H1 (cell line): ENCODE measurements at regions not wholly inside any gene's neighbourhood (a gene's known extent, or its start where the extent isn't known, plus 50 kb on each side); places are given as distances from the start of the nearest gene placed in this dataset.

ENCODE experiments used
- CTCF ChIA-PET: fragments of 300-600 bp; sonication (Branson Sonifier 250); formaldehyde crosslinking; loops from one replicate; lab custom pipeline; 2021; ENCODE audit not compliant: partially characterized antibody; lab: Charles Lee
- POLR2A ChIA-PET: fragments of 300-600 bp; sonication (Branson Sonifier 250); formaldehyde crosslinking; loops from one replicate; lab custom pipeline; 2021; ENCODE audit warnings: inconsistent platforms; ENCODE audit not compliant: partially characterized antibody; lab: Charles Lee
- DNase-seq, 2 experiments: peaks; one replicate each; pipeline versions ENCODE4 v3.0.0 to v3.0.0-alpha.2; 2010 to 2022; ENCODE audit warnings: low spot score in 2 of 2, low read depth in 1 of 2, mixed read lengths in 1 of 2
- FAIRE-seq: peaks from 2 replicates; lab custom pipeline; 2011; peaks lifted over from hg19 to GRCh38; lab: Jason Lieb, UNC
- H2AFZ ChIP-seq: 2 replicates; pipeline ENCODE4 v1.8.1; 2012; ENCODE audit warnings: low read length, inconsistent platforms
- H2AK5ac ChIP-seq: 2 replicates; pipeline ENCODE4 v1.6.1; 2013; ENCODE audit warnings: low read depth, low read length
- H2BK120ac ChIP-seq: replicated peaks from 2 replicates; pipeline ENCODE3; 2013; ENCODE audit warnings: low read depth, low read length, inconsistent platforms
- H2BK12ac ChIP-seq: 2 replicates; pipeline ENCODE4 v1.6.1; 2013; ENCODE audit warnings: low read depth, low read length
- H2BK15ac ChIP-seq: 2 replicates; pipeline ENCODE4 v1.6.1; 2013; ENCODE audit warnings: low read length
- H2BK20ac ChIP-seq: 2 replicates; pipeline ENCODE4 v1.6.1; 2013; ENCODE audit warnings: low read length
- H2BK5ac ChIP-seq: 2 replicates; pipeline ENCODE4 v1.6.1; 2013; ENCODE audit warnings: low read depth, low read length
- H3K14ac ChIP-seq: 2 replicates; pipeline ENCODE4 v1.6.1; 2013; ENCODE audit warnings: inconsistent platforms; ENCODE audit not compliant: insufficient read length
- H3K18ac ChIP-seq: 2 replicates; pipeline ENCODE4 v1.6.1; 2013; ENCODE audit warnings: low read length; ENCODE audit errors: extremely low read depth
- H3K23ac ChIP-seq: 2 replicates; pipeline ENCODE4 v1.6.1; 2013; ENCODE audit warnings: inconsistent platforms; ENCODE audit not compliant: insufficient read length
- H3K23me2 ChIP-seq: 2 replicates; pipeline ENCODE4 v1.6.1; 2013; ENCODE audit warnings: low read depth, low read length
- H3K27ac ChIP-seq: 2 replicates; pipeline ENCODE4 v1.6.1; 2011; ENCODE audit warnings: low read depth, low read length, inconsistent platforms
- H3K27me3 ChIP-seq, 4 experiments: replicated peaks in 1 of 4; 1 replicate in 1 of 4; 2 replicates in 3 of 4; pipeline versions ENCODE4 v1.6.1 to v1.8.1; 2011 to 2013; ENCODE audit warnings: low read length in 3 of 4, mild to moderate bottlenecking in 3 of 4, inconsistent platforms in 2 of 4, mixed read lengths in 2 of 4, moderate library complexity in 1 of 4; ENCODE audit not compliant: control insufficient read depth in 3 of 4, insufficient read depth in 3 of 4; ENCODE audit errors: extremely low read depth in 1 of 4
- H3K36me3 ChIP-seq, 4 experiments: 2 replicates each; pipeline versions ENCODE4 v1.6.1 to v1.8.1; 2011 to 2013; ENCODE audit warnings: mild to moderate bottlenecking in 4 of 4, low read length in 3 of 4, moderate library complexity in 2 of 4, control low read depth in 1 of 4, inconsistent platforms in 1 of 4; ENCODE audit not compliant: insufficient read depth in 4 of 4, control insufficient read depth in 2 of 4
- H3K4ac ChIP-seq: replicated peaks from 2 replicates; pipeline ENCODE3; 2013; ENCODE audit warnings: low read length, low read depth, mixed read lengths, inconsistent platforms; ENCODE audit not compliant: insufficient read length
- H3K4me1 ChIP-seq, 4 experiments: replicated peaks in 1 of 4; 1 replicate in 1 of 4; 2 replicates in 3 of 4; pipeline versions ENCODE4 v1.6.1 to v1.8.1; 2011 to 2013; ENCODE audit warnings: low read length in 3 of 4, inconsistent platforms in 2 of 4, mixed read lengths in 1 of 4; ENCODE audit not compliant: insufficient read depth in 4 of 4, control insufficient read depth in 3 of 4
- H3K4me2 ChIP-seq, 2 experiments: 2 replicates each; pipeline versions ENCODE4 v1.6.1 to v1.8.1; 2011 to 2013; ENCODE audit warnings: low read depth in 2 of 2, low read length in 2 of 2, control low read depth in 1 of 2, inconsistent platforms in 1 of 2, mild to moderate bottlenecking in 1 of 2; ENCODE audit not compliant: insufficient read depth in 1 of 2
- H3K4me3 ChIP-seq, 4 experiments: fragments of 200-600, 300-600 bp in 1 of 4; sonication (generic), shearing (Covaris generic), sonication (Bioruptor Twin) in 1 of 4; 2 replicates each; pipeline versions ENCODE4 v1.5.1 to v1.8.1; 2011 to 2016; ENCODE audit warnings: low read length in 4 of 4, low read depth in 3 of 4, control low read depth in 2 of 4, inconsistent platforms in 2 of 4, mild to moderate bottlenecking in 2 of 4, mixed read lengths in 1 of 4, moderate library complexity in 1 of 4; ENCODE audit not compliant: insufficient read depth in 2 of 4; ENCODE audit errors: extremely low read depth in 1 of 4
- H3K56ac ChIP-seq: replicated peaks from 2 replicates; pipeline ENCODE3; 2013; ENCODE audit warnings: low read depth, mild to moderate bottlenecking, mixed read lengths, low read length, inconsistent platforms; ENCODE audit not compliant: insufficient read length
- H3K79me1 ChIP-seq: 2 replicates; pipeline ENCODE4 v1.6.1; 2013; ENCODE audit warnings: low read depth, low read length, control low read depth
- H3K79me2 ChIP-seq, 2 experiments: 2 replicates each; pipeline versions ENCODE4 v1.6.1 to v1.8.1; 2012 to 2013; ENCODE audit warnings: low read length in 2 of 2, mild to moderate bottlenecking in 2 of 2, inconsistent platforms in 1 of 2; ENCODE audit not compliant: insufficient read depth in 2 of 2, control insufficient read depth in 1 of 2
- H3K9ac ChIP-seq, 4 experiments: replicated peaks in 1 of 4; 1 replicate in 1 of 4; 2 replicates in 3 of 4; pipeline versions ENCODE4 v1.6.1 to v1.8.1; 2011 to 2013; ENCODE audit warnings: low read depth in 3 of 4, low read length in 3 of 4, control low read depth in 2 of 4, mild to moderate bottlenecking in 2 of 4, moderate library complexity in 2 of 4, inconsistent platforms in 1 of 4; ENCODE audit errors: extremely low read depth in 1 of 4
- H3K9me3 ChIP-seq, 2 experiments: 2 replicates each; pipeline versions ENCODE4 v1.6.1 to v1.8.1; 2012 to 2013; ENCODE audit warnings: mild to moderate bottlenecking in 2 of 2, moderate library complexity in 2 of 2, control low read depth in 1 of 2, inconsistent platforms in 1 of 2, low read depth in 1 of 2, low read length in 1 of 2, mixed read lengths in 1 of 2; ENCODE audit not compliant: insufficient read depth in 2 of 2
- H4K20me1 ChIP-seq, 2 experiments: replicated peaks in 1 of 2; 2 replicates each; pipeline versions ENCODE3 to v1.8.1; 2011 to 2013; ENCODE audit warnings: inconsistent platforms in 2 of 2, low read length in 2 of 2, mild to moderate bottlenecking in 1 of 2; ENCODE audit not compliant: insufficient read depth in 2 of 2, control insufficient read depth in 1 of 2
- H4K5ac ChIP-seq: 2 replicates; pipeline ENCODE4 v1.6.1; 2013; ENCODE audit warnings: low read length, low read depth, mixed read lengths, inconsistent platforms; ENCODE audit not compliant: insufficient read length
- H4K8ac ChIP-seq: 2 replicates; pipeline ENCODE4 v1.8.0; 2013; ENCODE audit warnings: mild to moderate bottlenecking, moderate library complexity, low read length, inconsistent platforms; ENCODE audit not compliant: insufficient read depth; ENCODE audit errors: extremely low read depth
- H4K91ac ChIP-seq: replicated peaks from 2 replicates; pipeline ENCODE3; 2013; ENCODE audit warnings: low read length, mixed read lengths, inconsistent platforms; ENCODE audit not compliant: insufficient read length
- CEBPB ChIP-seq: IDR thresholded peaks from 2 replicates; pipeline ENCODE4 v1.6.1; 2012; ENCODE audit warnings: low read depth, low read length
- FOSL1 ChIP-seq: IDR thresholded peaks from 2 replicates; pipeline ENCODE4 v1.6.1; 2011; ENCODE audit warnings: mild to moderate bottlenecking, low read depth, low read length, moderate library complexity; ENCODE audit not compliant: insufficient read depth
- GTF2F1 ChIP-seq: IDR thresholded peaks from 2 replicates; pipeline ENCODE4 v1.6.1; 2012; ENCODE audit warnings: low read depth, low read length, improper control_type of control experiment, borderline replicate concordance
- KDM4A ChIP-seq: IDR thresholded peaks from one replicate; pipeline ENCODE4 v1.7.1; 2012; ENCODE audit warnings: low read depth, mild to moderate bottlenecking, moderate library complexity, low read length, inconsistent platforms; ENCODE audit not compliant: severe bottlenecking
- KDM5A ChIP-seq: fragments of 200-600 bp; IDR thresholded peaks from 2 replicates; pipeline ENCODE4 v1.7.1; 2012; ENCODE audit warnings: mild to moderate bottlenecking, low read length, inconsistent platforms, mixed read lengths
- POLR2A ChIP-seq, 2 experiments: IDR thresholded peaks; 1 replicate in 1 of 2; 2 replicates in 1 of 2; pipeline ENCODE4 v1.6.1; 2011; ENCODE audit warnings: low read depth in 2 of 2, low read length in 2 of 2, mild to moderate bottlenecking in 2 of 2; ENCODE audit errors: control extremely low read depth in 1 of 2
- POLR2AphosphoS5 ChIP-seq: IDR thresholded peaks from 2 replicates; pipeline ENCODE4 v1.6.1; 2011; ENCODE audit warnings: low read depth, low read length
- POU5F1 ChIP-seq: IDR thresholded peaks from 2 replicates; pipeline ENCODE4 v1.6.1; 2011; ENCODE audit warnings: low read depth, mild to moderate bottlenecking, low read length, moderate library complexity
- RNF2 ChIP-seq: fragments of 200-900, 300-1000 bp; sonication (generic); IDR thresholded peaks from 2 replicates; pipeline ENCODE4 v1.7.1; 2016; ENCODE audit warnings: borderline replicate concordance, low read depth, mild to moderate bottlenecking, antibody characterized with exemption, low read length; ENCODE audit not compliant: poor library complexity, severe bottlenecking; ENCODE audit errors: missing control alignments
- SIN3A ChIP-seq, 2 experiments: IDR thresholded peaks in 1 of 2; conservative IDR thresholded peaks in 1 of 2; 2 replicates each; pipeline ENCODE4 v1.6.1; 2011 to 2012; ENCODE audit warnings: low read length in 2 of 2, improper control_type of control experiment in 1 of 2, low read depth in 1 of 2, mild to moderate bottlenecking in 1 of 2
- SIRT6 ChIP-seq: IDR thresholded peaks from one replicate; pipeline ENCODE4 v1.7.1; 2012; ENCODE audit warnings: low read length, inconsistent platforms
- SP2 ChIP-seq: IDR thresholded peaks from 2 replicates; pipeline ENCODE4 v1.6.1; 2012; ENCODE audit warnings: mild to moderate bottlenecking, low read length, inconsistent platforms
- SP4 ChIP-seq: IDR thresholded peaks from 2 replicates; pipeline ENCODE4 v1.6.1; 2012; ENCODE audit warnings: low read length, inconsistent platforms
- SRF ChIP-seq: IDR thresholded peaks from 2 replicates; pipeline ENCODE4 v1.6.1; 2011; ENCODE audit warnings: mild to moderate bottlenecking, low read depth, low read length, moderate library complexity
- TEAD4 ChIP-seq: IDR thresholded peaks from 2 replicates; pipeline ENCODE4 v1.6.1; 2012; ENCODE audit warnings: low read depth, low read length, inconsistent platforms, mixed read lengths
- YY1 ChIP-seq: IDR thresholded peaks from 2 replicates; pipeline ENCODE4 v1.6.1; 2011; ENCODE audit warnings: low read depth, mild to moderate bottlenecking, low read length
- WGBS, 2 experiments: shearing (Covaris generic) in 1 of 2; methylation state at CpG; one replicate each; pipeline versions ENCODE4 v1.1.6 to v1.1.7; 2013 to 2015; ENCODE audit warnings: low lambda C conversion rate in 2 of 2, mixed read lengths in 2 of 2, inconsistent platforms in 1 of 2, low coverage in 1 of 2, missing lambda C conversion rate in 1 of 2; ENCODE audit not compliant: insufficient replicate concordance in 2 of 2, insufficient coverage in 1 of 2, insufficient read length in 1 of 2; ENCODE audit errors: extremely low coverage in 1 of 2, missing lambda C conversion rate in 1 of 2; 5-methylcytosine and 5-hydroxymethylcytosine counted together

GRCh38 chr2:51103205-51103604 is 71.3 kb upstream of the NRXN1 start:
- Histone ChIP-seq H2AFZ (peak overlapping the region; percentile 78; the same call in 1 of the 2 replicates), H2BK15ac (no peak overlapping the region), H3K27ac (no peak overlapping the region), H4K91ac (no peak overlapping the region), H3K36me3 (no peaks in the 10 kb centered on the region; a peak in 1 of 8 replicates), H2BK12ac (peak overlapping the region; percentile 22), H3K18ac (no peak overlapping the region), H2BK5ac (no peak overlapping the region), H3K9ac (no peak overlapping the region), H3K4me1 (peaks cover 0 to 4% (median 0%) of the 10 kb centered on the region in 4 experiments; a peak in 2 of 7 replicates), H4K8ac (no peak overlapping the region), H4K20me1 (no peaks in the 10 kb centered on the region), H3K27me3 (no peaks in the 10 kb centered on the region), H2BK20ac (no peak overlapping the region), H3K79me2 (no peaks in the 10 kb centered on the region), H2AK5ac (no peak overlapping the region; the same call in 1 of the 2 replicates), H3K23ac (no peak overlapping the region), H3K79me1 (no peaks in the 10 kb centered on the region), H3K4me2 (no peak overlapping the region), H3K4ac (no peak overlapping the region), H3K14ac (no peak overlapping the region), H3K23me2 (no peaks in the 10 kb centered on the region), H3K4me3 (no peak overlapping the region), H4K5ac (no peak overlapping the region), H3K9me3 (no peaks in the 10 kb centered on the region), H3K56ac (no peak overlapping the region), H2BK120ac (no peak overlapping the region)
- WGBS, 2 experiments = 77% methylated on average over 6 of the region's 6 CpGs; no CpG with 5 or more reads in 1 of the 2 experiments
- ChIA-PET CTCF (interaction anchor here (0.6 to 1.9 kb wide), 5 partner anchors 18 to 267 kb away, joined by 3 to 8 read pairs (median 4); no protein-coding TSS in a partner anchor), POLR2A (no interaction called here)
- FAIRE-seq (no peak), DNase-seq (peak; percentile 29 to 51)
- no peak for TF ChIP-seq FOSL1
- no peak for TF ChIP-seq RNF2
- TF ChIP-seq KDM4A = no peak
- TF ChIP-seq SP2 = no peak
- no peak for TF ChIP-seq CEBPB
- TF ChIP-seq POU5F1 = no peak
- TF ChIP-seq SRF = no peak
- 0 out of 4 replicates have a peak, but pooled peaks of 1 of the 2 experiments have one; percentile 46 for TF ChIP-seq SIN3A (conservative IDR thresholded peaks at IDR 0.05 in 1 of 2, IDR thresholded peaks at IDR 0.05 in 1 of 2; ENCODE audit: low read depth in 1 of 2, low read length in 2 of 2)
- no peak for TF ChIP-seq POLR2A (IDR thresholded peaks at IDR 0.05; ENCODE audit: control extremely low read depth in 1 of 2, low read depth in 2 of 2, low read length in 2 of 2)
- TF ChIP-seq SP4 = no peak
- TF ChIP-seq POLR2AphosphoS5 = no peak
- no peak for TF ChIP-seq KDM5A
- no peak for TF ChIP-seq YY1
- no peak for TF ChIP-seq SIRT6
- no peak for TF ChIP-seq GTF2F1
- TF ChIP-seq TEAD4 = peak; percentile 85; the same call in 1 of the 2 replicates
